GM19467 (cell line): ENCODE measurements at regions not wholly inside any gene's neighbourhood (a gene's known extent, or its start where the extent isn't known, plus 50 kb on each side); places are given as distances from the start of the nearest gene placed in this dataset.
"Not testable (repeated sequence)": the region's sequence is repeated elsewhere in the genome, so short reads cannot be mapped to it uniquely, and the experiment has no call there.

Experiments used
- ATAC-seq: cut with Tn5 transposase; IDR thresholded peaks from one replicate; pipeline ENCODE4 v1.9.1; 2021; ENCODE audit warnings: mild to moderate bottlenecking, moderate library complexity; ENCODE audit not compliant: unreplicated experiment

- not testable (repeated sequence) for ATAC-seq
Observed at GRCh38 chr11:49817705-49818430, 134.3 kb upstream of the OR4C13 start.

GRCh38 chr11:49823188-49823587 lies 129.0 kb upstream of the OR4C13 start:
- ATAC-seq = not testable (repeated sequence)

- not testable (repeated sequence) for ATAC-seq
Observed at GRCh38 chr11:49850541-49850940, 101.7 kb upstream of the OR4C13 start.

GRCh38 chr11:49851511-49851910 lies 100.7 kb upstream of the OR4C13 start:
- ATAC-seq = no peak

- no peak for ATAC-seq
Observed at GRCh38 chr11:49851971-49852389, 100.2 kb upstream of the OR4C13 start.

- ATAC-seq = not testable (repeated sequence)
Observed at GRCh38 chr11:49888875-49889274, 63.3 kb upstream of the OR4C13 start.

- ATAC-seq = not testable (repeated sequence)
Observed at GRCh38 chr11:49891910-49892671, 60.1 kb upstream of the OR4C13 start.

- ATAC-seq = not testable (repeated sequence)
Observed at GRCh38 chr11:49893442-49893841, 58.7 kb upstream of the OR4C13 start.
